GM12891 (cell line): ENCODE measurements at regions not wholly inside any gene's neighbourhood (a gene's known extent, or its start where the extent isn't known, plus 50 kb on each side); places are given as distances from the start of the nearest gene placed in this dataset.

ENCODE experiments used
- POLR2A ChIP-seq: IDR thresholded peaks from 2 replicates; pipeline ENCODE4 v1.6.1; 2011; ENCODE audit warnings: low read depth, low read length, control low read depth
- POLR2AphosphoS5 ChIP-seq: IDR thresholded peaks from 2 replicates; pipeline ENCODE4 v1.6.1; 2011; ENCODE audit warnings: low read depth, low read length, control low read depth
- TAF1 ChIP-seq: IDR thresholded peaks from 2 replicates; pipeline ENCODE4 v1.6.1; 2011; ENCODE audit warnings: low read depth, low read length, control low read depth

DNA sequence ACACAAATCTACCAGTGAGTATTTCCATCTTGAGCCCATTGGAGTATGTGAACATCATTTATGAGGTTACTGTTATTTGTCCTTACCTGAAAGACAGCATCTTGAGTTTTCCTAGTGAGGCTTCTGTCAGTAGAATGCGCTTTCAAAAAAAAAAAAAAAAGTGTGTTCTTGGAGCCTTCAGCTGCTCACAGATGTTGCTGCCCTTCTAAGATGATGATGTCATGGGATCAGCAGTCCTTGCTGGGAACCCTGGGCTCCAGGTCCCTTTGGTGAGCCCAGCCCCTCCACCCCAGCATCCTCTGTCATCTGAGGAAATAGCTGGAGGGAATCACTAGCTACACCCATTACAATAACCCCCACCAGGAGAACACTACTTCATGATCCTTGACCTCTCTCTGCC is 83.3 kb downstream of the ATPSCKMT start:
- TF ChIP-seq POLR2A (no peak), TAF1 (no peak), POLR2AphosphoS5 (no peak)
